ENCODE measurements at regions not wholly inside any gene's neighbourhood (a gene's known extent, or its start where the extent isn't known, plus 50 kb on each side); places are given as distances from the start of the nearest gene placed in this dataset.

DNA sequence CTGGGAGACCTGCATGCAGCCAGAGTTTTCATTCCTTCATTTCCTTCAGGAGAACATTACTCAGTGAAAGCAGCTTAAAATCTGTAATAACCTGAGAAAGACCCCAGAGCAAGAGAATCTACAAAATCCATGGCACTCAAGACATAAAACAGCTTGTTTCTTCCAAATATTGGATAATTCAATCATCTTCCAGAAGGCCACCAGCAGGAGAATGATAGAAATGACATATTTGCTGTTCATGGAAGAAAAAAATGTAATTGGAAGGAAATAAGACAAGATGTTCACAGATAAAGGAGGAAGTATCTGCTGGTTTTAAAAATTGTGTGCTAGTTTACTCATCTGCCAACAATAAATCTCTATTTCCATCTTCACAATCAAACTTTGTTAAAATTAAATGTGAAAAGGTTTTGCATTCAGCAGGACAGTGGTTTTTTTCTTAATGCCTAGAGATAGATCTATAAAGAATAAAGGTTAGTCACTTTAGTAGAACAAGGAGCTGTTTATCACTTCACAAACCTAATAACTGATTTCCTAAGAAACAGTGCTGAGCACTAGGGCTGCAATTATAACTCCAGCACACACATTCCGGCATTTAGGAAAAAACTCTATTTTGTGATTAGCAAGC, 530.8 kb downstream of the NSUN3 start:
- H3K9me3 ChIP-seq (ENCODE audit: insufficient read depth, low read length, severe bottlenecking): no peaks in the 10 kb centered on the region
- H3K36me3 ChIP-seq (ENCODE audit: insufficient read depth, low read length): no peaks in the 10 kb centered on the region
- ATAC-seq (ENCODE audit: insufficient read depth, low read depth) (no peak), DNase-seq (no peak)
- no peak overlapping the region for H3K4me2 ChIP-seq (ENCODE audit: insufficient read depth, low read length)
- H3K4me1 ChIP-seq (ENCODE audit: insufficient read depth, low read length): no peaks in the 10 kb centered on the region
- no peak overlapping the region for H2AFZ ChIP-seq (ENCODE audit: low read depth, low read length)
- H3K4me3 ChIP-seq (ENCODE audit: low read depth in 1 of 2, low read length in 2 of 2): no peak overlapping the region
- H4K20me1 ChIP-seq (ENCODE audit: insufficient read depth, low read length): no peaks in the 10 kb centered on the region
- no peak overlapping the region for H3K9ac ChIP-seq (ENCODE audit: low read depth, low read length)
- H3K79me2 ChIP-seq (ENCODE audit: insufficient read depth, low read length): no peaks in the 10 kb centered on the region
- no peak for TF ChIP-seq EZH2 (IDR thresholded peaks at IDR 0.05; ENCODE audit: borderline replicate concordance, low read depth, low read length, severe bottlenecking)
- TF ChIP-seq, protein P1, sequence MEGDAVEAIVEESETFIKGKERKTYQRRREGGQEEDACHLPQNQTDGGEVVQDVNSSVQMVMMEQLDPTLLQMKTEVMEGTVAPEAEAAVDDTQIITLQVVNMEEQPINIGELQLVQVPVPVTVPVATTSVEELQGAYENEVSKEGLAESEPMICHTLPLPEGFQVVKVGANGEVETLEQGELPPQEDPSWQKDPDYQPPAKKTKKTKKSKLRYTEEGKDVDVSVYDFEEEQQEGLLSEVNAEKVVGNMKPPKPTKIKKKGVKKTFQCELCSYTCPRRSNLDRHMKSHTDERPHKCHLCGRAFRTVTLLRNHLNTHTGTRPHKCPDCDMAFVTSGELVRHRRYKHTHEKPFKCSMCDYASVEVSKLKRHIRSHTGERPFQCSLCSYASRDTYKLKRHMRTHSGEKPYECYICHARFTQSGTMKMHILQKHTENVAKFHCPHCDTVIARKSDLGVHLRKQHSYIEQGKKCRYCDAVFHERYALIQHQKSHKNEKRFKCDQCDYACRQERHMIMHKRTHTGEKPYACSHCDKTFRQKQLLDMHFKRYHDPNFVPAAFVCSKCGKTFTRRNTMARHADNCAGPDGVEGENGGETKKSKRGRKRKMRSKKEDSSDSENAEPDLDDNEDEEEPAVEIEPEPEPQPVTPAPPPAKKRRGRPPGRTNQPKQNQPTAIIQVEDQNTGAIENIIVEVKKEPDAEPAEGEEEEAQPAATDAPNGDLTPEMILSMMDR (IDR thresholded peaks at IDR 0.05; ENCODE audit: borderline replicate concordance, extremely low read depth, low read length, poor library complexity, severe bottlenecking): no peak
- H3K27me3 ChIP-seq (ENCODE audit: insufficient read depth, low read length, poor library complexity): no peaks in the 10 kb centered on the region
- H3K27ac ChIP-seq (ENCODE audit: low read length): no peak overlapping the region

DNA sequence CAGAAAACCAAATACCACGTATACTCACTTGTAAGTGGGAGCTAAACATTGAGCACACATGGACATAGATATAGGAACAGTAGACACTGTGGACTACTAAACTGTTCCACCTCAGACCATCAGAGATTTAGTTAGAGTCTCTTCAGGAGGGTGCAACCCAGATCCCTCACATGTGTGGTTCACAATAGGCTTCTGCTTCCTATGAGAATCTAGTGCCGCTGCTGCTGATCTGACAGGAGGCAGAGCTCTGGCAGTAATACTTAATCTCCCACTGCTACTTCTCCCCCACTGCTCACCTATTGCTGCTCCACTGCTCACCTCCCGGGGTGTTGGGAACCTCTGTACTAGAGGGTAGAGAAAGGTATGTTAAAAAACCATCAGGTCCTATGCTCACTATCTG, 533.3 kb downstream of the NSUN3 start:
- H3K36me3 ChIP-seq (ENCODE audit: insufficient read depth, low read length): no peaks in the 10 kb centered on the region
- no peak overlapping the region for H2AFZ ChIP-seq (ENCODE audit: low read depth, low read length)
- no peak overlapping the region for H3K27ac ChIP-seq (ENCODE audit: low read length)
- no peaks in the 10 kb centered on the region for H3K4me1 ChIP-seq (ENCODE audit: insufficient read depth, low read length)
- no peaks in the 10 kb centered on the region for H3K27me3 ChIP-seq (ENCODE audit: insufficient read depth, low read length, poor library complexity)
- no peaks in the 10 kb centered on the region for H3K9me3 ChIP-seq (ENCODE audit: insufficient read depth, low read length, severe bottlenecking)
- no peak for ATAC-seq (ENCODE audit: insufficient read depth, low read depth)
- no peaks in the 10 kb centered on the region for H3K79me2 ChIP-seq (ENCODE audit: insufficient read depth, low read length)
- no peak for DNase-seq
- H4K20me1 ChIP-seq (ENCODE audit: insufficient read depth, low read length): no peaks in the 10 kb centered on the region
- no peak overlapping the region for H3K4me3 ChIP-seq (ENCODE audit: low read depth in 1 of 2, low read length in 2 of 2)
- TF ChIP-seq, protein P1 (IDR thresholded peaks at IDR 0.05; ENCODE audit: borderline replicate concordance, extremely low read depth, low read length, poor library complexity, severe bottlenecking): no peak
- no peak for TF ChIP-seq EZH2 (IDR thresholded peaks at IDR 0.05; ENCODE audit: borderline replicate concordance, low read depth, low read length, severe bottlenecking)
- H3K4me2 ChIP-seq (ENCODE audit: insufficient read depth, low read length): no peak overlapping the region
- no peak overlapping the region for H3K9ac ChIP-seq (ENCODE audit: low read depth, low read length)

DNA sequence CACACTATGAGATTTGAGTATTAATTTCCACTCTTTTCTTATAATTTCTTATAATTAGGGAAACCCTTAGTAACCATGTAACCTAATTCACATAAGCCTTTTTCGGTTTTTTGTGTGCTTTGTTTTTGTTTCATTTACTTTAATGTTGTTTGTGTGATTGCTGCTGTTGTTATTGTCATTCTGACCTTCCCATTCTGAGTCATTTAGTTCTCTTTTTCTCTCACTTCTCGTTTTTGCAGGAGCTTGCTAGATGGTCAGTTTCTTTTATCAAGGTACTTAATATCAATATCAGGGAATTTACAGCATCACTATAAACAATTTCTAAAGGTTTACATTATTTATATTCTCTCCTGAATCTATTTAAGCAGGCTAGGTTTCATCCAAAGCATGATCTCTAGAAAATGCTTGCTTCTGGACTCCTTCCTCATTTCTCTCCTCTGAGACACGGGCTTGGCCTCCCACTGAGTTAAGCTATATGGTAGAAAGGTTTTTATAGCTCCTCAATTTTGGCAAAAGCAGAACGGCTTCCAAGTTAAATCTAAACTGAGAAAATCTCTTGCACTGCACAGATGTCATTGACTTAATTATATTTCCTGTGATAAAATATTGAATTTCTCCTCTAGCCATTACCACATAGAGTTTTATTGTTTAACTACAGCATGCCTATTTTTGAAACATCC, 534.2 kb downstream of the NSUN3 start:
- ATAC-seq (ENCODE audit: insufficient read depth, low read depth): no peak
- Histone ChIP-seq H3K4me1 (ENCODE audit: insufficient read depth, low read length) (no peaks in the 10 kb centered on the region), H2AFZ (ENCODE audit: low read depth, low read length) (no peak overlapping the region), H3K9me3 (ENCODE audit: insufficient read depth, low read length, severe bottlenecking) (no peaks in the 10 kb centered on the region), H3K27ac (ENCODE audit: low read length) (no peak overlapping the region), H3K36me3 (ENCODE audit: insufficient read depth, low read length) (no peaks in the 10 kb centered on the region), H3K4me3 (ENCODE audit: low read depth in 1 of 2, low read length in 2 of 2) (no peak overlapping the region), H3K9ac (ENCODE audit: low read depth, low read length) (no peak overlapping the region), H3K27me3 (ENCODE audit: insufficient read depth, low read length, poor library complexity) (no peaks in the 10 kb centered on the region), H3K4me2 (ENCODE audit: insufficient read depth, low read length) (no peak overlapping the region), H4K20me1 (ENCODE audit: insufficient read depth, low read length) (no peaks in the 10 kb centered on the region), H3K79me2 (ENCODE audit: insufficient read depth, low read length) (no peaks in the 10 kb centered on the region)
- DNase-seq: no peak
- TF ChIP-seq, protein P1 (IDR thresholded peaks at IDR 0.05; ENCODE audit: borderline replicate concordance, extremely low read depth, low read length, poor library complexity, severe bottlenecking): no peak
- TF ChIP-seq EZH2 (IDR thresholded peaks at IDR 0.05; ENCODE audit: borderline replicate concordance, low read depth, low read length, severe bottlenecking): no peak

All from DND-41 (cell line).